ENCODE measurements at regions not wholly inside any gene's neighbourhood (a gene's known extent, or its start where the extent isn't known, plus 50 kb on each side); places are given as distances from the start of the nearest gene placed in this dataset.

GRCh38 chr15:36359286-36359685 is 220.1 kb upstream of the CDIN1 start:
- no peak for TF ChIP-seq CTCF (IDR thresholded peaks at IDR 0.05)
- no peak for TF ChIP-seq POLR2A (IDR thresholded peaks at IDR 0.05)
- H3K4me3 ChIP-seq (ENCODE audit: low read depth, poor library complexity, severe bottlenecking) = no peak overlapping the region
- no peak for DNase-seq (ENCODE audit: low spot score in 2 of 2)
- WGBS, 2 donors = 59 to 63% methylated on average over 4 of the region's 4 CpGs
- intact Hi-C loops (cut with DNase I; ENCODE audit: low total_unique reads) = no loop called here

GRCh38 chr15:36361351-36361870 is 218.0 kb upstream of the CDIN1 start:
- 85 to 90% methylated on average over 5 of the region's 5 CpGs for WGBS, 2 donors
- no peak for DNase-seq (ENCODE audit: low spot score in 2 of 2)
- no peak overlapping the region for H3K4me3 ChIP-seq (ENCODE audit: low read depth, poor library complexity, severe bottlenecking)
- intact Hi-C loops (cut with DNase I; ENCODE audit: low total_unique reads) = no loop called here
- TF ChIP-seq CTCF (IDR thresholded peaks at IDR 0.05) (no peak), POLR2A (IDR thresholded peaks at IDR 0.05) (no peak)

DNA sequence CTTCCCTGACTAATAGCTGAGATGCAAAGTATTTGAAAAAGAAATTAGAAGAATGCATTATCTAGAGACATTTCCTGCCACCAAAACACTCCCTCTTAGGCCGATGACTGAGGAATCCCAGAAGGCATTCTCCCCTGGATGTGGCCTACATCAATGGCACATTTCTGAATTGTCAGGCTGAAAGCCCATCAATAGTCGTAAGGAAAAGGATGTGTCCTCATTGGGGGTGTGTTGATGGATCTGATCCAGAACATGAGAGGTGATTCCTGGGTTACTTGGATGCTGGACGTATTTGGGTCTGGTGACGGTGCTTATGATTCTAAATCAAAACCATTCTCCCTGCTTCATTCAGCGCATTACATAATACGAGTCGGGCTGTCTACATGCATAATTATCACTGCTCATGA is 216.9 kb upstream of the CDIN1 start:
- no peak for DNase-seq (ENCODE audit: low spot score in 2 of 2)
- TF ChIP-seq POLR2A (IDR thresholded peaks at IDR 0.05) = no peak
- no peak for TF ChIP-seq CTCF (IDR thresholded peaks at IDR 0.05)
- 45 to 83% methylated on average over 7 of the region's 7 CpGs for WGBS, 2 donors
- no peak overlapping the region for H3K4me3 ChIP-seq (ENCODE audit: low read depth, poor library complexity, severe bottlenecking)
- intact Hi-C loops (cut with DNase I; ENCODE audit: low total_unique reads) = no loop called here

DNA sequence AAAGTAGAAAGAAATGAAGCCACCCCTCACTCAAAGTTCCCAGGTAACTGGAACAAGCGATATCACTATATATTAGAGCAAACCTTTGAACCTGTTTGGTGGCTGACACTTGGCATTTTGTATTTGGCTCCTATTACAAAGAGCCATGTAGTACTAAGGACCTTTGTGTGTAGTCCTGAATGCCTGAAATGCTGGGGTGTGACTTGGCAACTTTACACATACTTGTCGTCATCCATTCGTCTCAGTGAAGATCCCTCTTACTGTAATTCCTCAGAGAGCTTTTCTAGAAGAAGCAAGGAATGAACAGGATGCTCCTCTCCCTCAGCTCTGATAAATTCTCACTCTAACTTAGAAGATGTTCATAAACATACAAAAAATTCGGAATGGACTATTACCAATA is 216.1 kb upstream of the CDIN1 start:
- 46 to 61% methylated on average over 4 of the region's 4 CpGs for WGBS, 2 donors
- intact Hi-C loops (cut with DNase I; ENCODE audit: low total_unique reads) = no loop called here
- no peak for DNase-seq (ENCODE audit: low spot score in 2 of 2)
- no peak overlapping the region for H3K4me3 ChIP-seq (ENCODE audit: low read depth, poor library complexity, severe bottlenecking)
- no peak for TF ChIP-seq POLR2A (IDR thresholded peaks at IDR 0.05)
- no peak for TF ChIP-seq CTCF (IDR thresholded peaks at IDR 0.05)

GRCh38 chr15:36364377-36364776 is 215.0 kb upstream of the CDIN1 start:
- 48 to 55% methylated on average over 3 of the region's 3 CpGs for WGBS, 2 donors
- no peak overlapping the region for H3K4me3 ChIP-seq (ENCODE audit: low read depth, poor library complexity, severe bottlenecking)
- TF ChIP-seq CTCF (IDR thresholded peaks at IDR 0.05) = no peak
- intact Hi-C loops (cut with DNase I; ENCODE audit: low total_unique reads) = no loop called here
- DNase-seq (ENCODE audit: low spot score in 2 of 2) = no peak

DNA sequence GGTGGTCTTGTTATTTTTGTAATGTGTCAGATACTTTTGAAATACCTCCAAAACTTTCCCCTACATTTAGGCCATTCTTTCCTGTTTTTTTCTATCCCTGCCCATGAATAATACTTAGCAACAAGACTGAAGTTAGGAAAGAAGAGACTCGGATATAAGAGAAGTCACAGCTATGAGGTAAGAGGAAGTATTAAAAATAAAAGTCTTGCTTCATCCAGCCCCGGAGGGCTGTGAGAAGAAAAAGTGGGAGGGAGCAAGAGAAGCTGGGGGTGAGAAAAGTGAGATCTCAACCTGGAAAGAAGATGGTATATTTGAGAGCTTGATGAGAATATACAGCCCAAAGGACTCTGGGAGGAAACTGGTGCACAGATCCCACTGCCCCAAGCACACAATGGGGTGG is 213.5 kb upstream of the CDIN1 start:
- TF ChIP-seq POLR2A (IDR thresholded peaks at IDR 0.05) = no peak
- no peak for TF ChIP-seq CTCF (IDR thresholded peaks at IDR 0.05)
- no peak overlapping the region for H3K4me3 ChIP-seq (ENCODE audit: low read depth, poor library complexity, severe bottlenecking)
- intact Hi-C loops (cut with DNase I; ENCODE audit: low total_unique reads) = no loop called here
- no peak for DNase-seq (ENCODE audit: low spot score in 2 of 2)
- 44 to 54% methylated on average over 2 of the region's 2 CpGs for WGBS, 2 donors

Measured in lower leg skin (tissue), 4 donors.